Ishikawa (cell line): ENCODE measurements at regions not wholly inside any gene's neighbourhood (a gene's known extent, or its start where the extent isn't known, plus 50 kb on each side); places are given as distances from the start of the nearest gene placed in this dataset.

ENCODE experiments used
- CEBPB ChIP-seq: IDR thresholded peaks from 2 replicates; pipeline ENCODE4 v1.6.1; 2012
- CREB1 ChIP-seq: IDR thresholded peaks from 2 replicates; pipeline ENCODE4 v1.6.1; 2012; ENCODE audit warnings: low read depth
- EGR1 ChIP-seq: IDR thresholded peaks from 2 replicates; pipeline ENCODE4 v1.6.1; 2012
- EP300 ChIP-seq: IDR thresholded peaks from 2 replicates; pipeline ENCODE4 v1.6.1; 2012; ENCODE audit warnings: borderline replicate concordance
- FOXM1 ChIP-seq: IDR thresholded peaks from 2 replicates; pipeline ENCODE4 v1.6.1; 2012; ENCODE audit warnings: low read depth, borderline replicate concordance
- NFIC ChIP-seq: IDR thresholded peaks from 2 replicates; pipeline ENCODE4 v1.6.1; 2012
- RAD21 ChIP-seq: IDR thresholded peaks from 2 replicates; pipeline ENCODE4 v1.6.1; 2012; ENCODE audit warnings: low read depth
- TAF1 ChIP-seq: IDR thresholded peaks from 2 replicates; pipeline ENCODE4 v1.6.1; 2012; ENCODE audit warnings: low read depth, mild to moderate bottlenecking
- TCF12 ChIP-seq: IDR thresholded peaks from 2 replicates; pipeline ENCODE4 v1.6.1; 2012; ENCODE audit warnings: low read depth
- TEAD4 ChIP-seq: IDR thresholded peaks from 2 replicates; pipeline ENCODE4 v1.6.1; 2012
- YY1 ChIP-seq: IDR thresholded peaks from 2 replicates; pipeline ENCODE4 v1.6.1; 2012; ENCODE audit warnings: low read depth
- ZBTB7A ChIP-seq: IDR thresholded peaks from 2 replicates; pipeline ENCODE4 v1.6.1; 2012; ENCODE audit warnings: low read depth
- TF ChIP-seq, protein P1 (sequence below): IDR thresholded peaks from 2 replicates; pipeline ENCODE4 v1.6.1; 2012
- TF ChIP-seq, protein P2 (sequence below): IDR thresholded peaks from 2 replicates; pipeline ENCODE4 v1.6.1; 2012; ENCODE audit warnings: low read depth, mild to moderate bottlenecking

DNA sequence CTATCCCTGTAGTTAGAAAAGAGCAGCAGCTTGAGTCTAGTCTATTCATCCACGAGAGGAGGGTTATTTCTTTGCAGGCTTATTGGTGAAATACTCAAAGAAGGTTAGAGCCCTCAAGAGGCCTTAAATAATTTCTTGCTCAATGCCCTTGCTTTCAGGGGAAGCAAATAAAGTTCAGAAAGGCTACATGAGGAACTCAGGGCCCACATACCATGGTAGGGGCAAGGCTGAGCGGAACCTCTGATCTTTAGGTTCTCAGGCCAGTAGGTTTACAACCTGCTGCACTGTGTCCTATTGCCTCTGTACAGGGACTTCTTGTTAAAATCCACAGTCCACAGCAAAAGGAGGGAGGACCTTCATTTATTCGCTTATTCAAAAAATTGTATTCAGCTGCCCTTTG lies 101.7 kb downstream of the ADAMTS15 start:
- TF ChIP-seq, protein P1, sequence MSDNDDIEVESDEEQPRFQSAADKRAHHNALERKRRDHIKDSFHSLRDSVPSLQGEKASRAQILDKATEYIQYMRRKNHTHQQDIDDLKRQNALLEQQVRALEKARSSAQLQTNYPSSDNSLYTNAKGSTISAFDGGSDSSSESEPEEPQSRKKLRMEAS: no peak
- TF ChIP-seq EGR1 (no peak), TAF1 (no peak), RAD21 (no peak), YY1 (no peak), EP300 (no peak), FOXM1 (no peak), CREB1 (no peak), TEAD4 (no peak), ZBTB7A (no peak), CEBPB (no peak), TCF12 (no peak), NFIC (no peak)
- TF ChIP-seq, protein P2, sequence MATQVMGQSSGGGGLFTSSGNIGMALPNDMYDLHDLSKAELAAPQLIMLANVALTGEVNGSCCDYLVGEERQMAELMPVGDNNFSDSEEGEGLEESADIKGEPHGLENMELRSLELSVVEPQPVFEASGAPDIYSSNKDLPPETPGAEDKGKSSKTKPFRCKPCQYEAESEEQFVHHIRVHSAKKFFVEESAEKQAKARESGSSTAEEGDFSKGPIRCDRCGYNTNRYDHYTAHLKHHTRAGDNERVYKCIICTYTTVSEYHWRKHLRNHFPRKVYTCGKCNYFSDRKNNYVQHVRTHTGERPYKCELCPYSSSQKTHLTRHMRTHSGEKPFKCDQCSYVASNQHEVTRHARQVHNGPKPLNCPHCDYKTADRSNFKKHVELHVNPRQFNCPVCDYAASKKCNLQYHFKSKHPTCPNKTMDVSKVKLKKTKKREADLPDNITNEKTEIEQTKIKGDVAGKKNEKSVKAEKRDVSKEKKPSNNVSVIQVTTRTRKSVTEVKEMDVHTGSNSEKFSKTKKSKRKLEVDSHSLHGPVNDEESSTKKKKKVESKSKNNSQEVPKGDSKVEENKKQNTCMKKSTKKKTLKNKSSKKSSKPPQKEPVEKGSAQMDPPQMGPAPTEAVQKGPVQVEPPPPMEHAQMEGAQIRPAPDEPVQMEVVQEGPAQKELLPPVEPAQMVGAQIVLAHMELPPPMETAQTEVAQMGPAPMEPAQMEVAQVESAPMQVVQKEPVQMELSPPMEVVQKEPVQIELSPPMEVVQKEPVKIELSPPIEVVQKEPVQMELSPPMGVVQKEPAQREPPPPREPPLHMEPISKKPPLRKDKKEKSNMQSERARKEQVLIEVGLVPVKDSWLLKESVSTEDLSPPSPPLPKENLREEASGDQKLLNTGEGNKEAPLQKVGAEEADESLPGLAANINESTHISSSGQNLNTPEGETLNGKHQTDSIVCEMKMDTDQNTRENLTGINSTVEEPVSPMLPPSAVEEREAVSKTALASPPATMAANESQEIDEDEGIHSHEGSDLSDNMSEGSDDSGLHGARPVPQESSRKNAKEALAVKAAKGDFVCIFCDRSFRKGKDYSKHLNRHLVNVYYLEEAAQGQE: no peak
